Left colon (tissue), 2 donors: ENCODE measurements at regions not wholly inside any gene's neighbourhood (a gene's known extent, or its start where the extent isn't known, plus 50 kb on each side); places are given as distances from the start of the nearest gene placed in this dataset.
"Not testable (repeated sequence)": the region's sequence is repeated elsewhere in the genome, so short reads cannot be mapped to it uniquely, and the experiment has no call there.

Experiments used
- ATAC-seq: fragments of 200-7000 bp; cut with Tn5 transposase; one replicate; pipeline ENCODE4 v1.9.1; 2020; ENCODE audit warnings: mild to moderate bottlenecking, moderate library complexity
- DNase-seq, 2 donors: peaks; one replicate each; pipeline ENCODE4 v3.0.0-alpha.2; 2020
- intact Hi-C, 2 donors: fragments of 100-400 bp; cut with DNase I in 1 of 2; cut with micrococcal nuclease in 1 of 2; formaldehyde crosslinking; loops; one replicate each; pipeline versions ENCODE4 v1.11.2 to v1.14.0; 2022; cut with DNase I, micrococcal nuclease
- donor health status: DM: no; HTN: no; CAD: no.
- donor health status: DM: yes; HTN: yes; CAD: no.

DNA sequence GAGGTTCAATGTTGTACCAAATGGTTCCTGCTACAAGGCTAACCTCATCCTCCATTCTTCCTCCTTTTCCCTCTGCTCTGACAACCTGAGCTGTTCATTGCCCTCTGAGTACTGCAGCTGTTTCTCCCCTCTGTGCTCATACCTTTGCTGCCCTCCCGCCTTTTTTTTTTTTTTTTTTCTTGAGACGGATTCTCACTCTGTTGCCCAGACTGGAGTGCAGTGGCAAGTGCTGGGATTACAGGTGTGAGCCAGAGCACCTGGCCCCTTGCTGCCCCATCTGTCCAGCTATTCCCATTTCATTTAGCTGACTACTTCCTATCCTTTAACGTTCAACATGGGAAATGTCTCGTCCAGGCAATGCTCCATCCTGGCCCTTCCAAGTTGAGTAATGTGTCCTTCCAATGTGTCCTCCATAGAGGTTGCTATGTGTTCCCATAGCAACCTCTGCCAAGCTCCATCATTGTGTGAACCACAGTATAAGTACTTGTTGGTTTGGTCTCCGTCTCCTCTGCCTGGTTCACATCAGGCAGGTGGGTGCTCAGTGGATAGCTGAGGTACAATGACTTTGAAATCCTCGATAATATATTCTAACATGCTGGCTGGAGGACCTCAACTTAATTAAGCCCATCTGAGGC lies 179.9 kb upstream of the ANKRD28 start:
- ATAC-seq (no peak), DNase-seq (no peak)
- intact Hi-C loops: no loop called here

DNA sequence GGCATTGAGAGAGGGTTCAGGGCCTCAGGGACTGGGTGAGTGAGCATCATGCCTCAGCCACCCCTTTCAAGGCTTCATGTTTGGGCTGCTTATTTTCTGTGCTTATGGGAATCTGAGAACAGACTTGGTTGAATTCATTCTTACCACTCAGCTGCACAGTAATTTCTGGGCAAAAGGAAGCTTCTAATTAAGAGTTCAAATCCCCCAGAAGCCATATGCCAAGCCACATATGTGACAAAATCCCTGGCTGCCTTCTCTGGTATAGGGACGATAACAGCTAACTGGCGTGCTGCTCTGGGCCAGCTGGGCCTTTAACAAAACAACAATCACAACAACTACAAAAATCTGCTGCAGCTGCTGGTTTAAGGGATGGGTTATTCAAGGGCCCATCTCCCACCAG lies 181.0 kb upstream of the ANKRD28 start:
- intact Hi-C loops: no loop called here
- DNase-seq (no peak), ATAC-seq (no peak)

DNA sequence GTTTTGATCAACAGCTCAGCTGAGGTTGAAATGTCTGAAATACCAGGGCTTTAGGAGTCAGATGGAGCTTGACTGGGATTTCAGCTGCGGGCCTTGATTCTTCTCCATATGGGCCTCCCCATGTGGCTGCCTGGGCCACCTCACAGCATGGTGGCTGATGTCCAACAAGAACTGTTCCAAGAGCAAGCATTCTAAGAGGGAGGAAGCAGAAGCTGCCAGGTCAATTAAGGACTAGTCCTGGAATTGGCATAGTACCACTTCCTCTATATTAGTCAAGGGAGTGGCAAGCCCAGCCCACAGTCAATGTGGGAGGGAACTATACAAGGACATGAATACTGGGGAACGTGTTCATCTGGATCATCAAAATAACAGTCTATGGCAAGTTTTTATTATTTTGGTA lies 181.7 kb upstream of the ANKRD28 start:
- peak; percentile 65 for ATAC-seq
- intact Hi-C loops: no loop called here
- DNase-seq: no peak

DNA sequence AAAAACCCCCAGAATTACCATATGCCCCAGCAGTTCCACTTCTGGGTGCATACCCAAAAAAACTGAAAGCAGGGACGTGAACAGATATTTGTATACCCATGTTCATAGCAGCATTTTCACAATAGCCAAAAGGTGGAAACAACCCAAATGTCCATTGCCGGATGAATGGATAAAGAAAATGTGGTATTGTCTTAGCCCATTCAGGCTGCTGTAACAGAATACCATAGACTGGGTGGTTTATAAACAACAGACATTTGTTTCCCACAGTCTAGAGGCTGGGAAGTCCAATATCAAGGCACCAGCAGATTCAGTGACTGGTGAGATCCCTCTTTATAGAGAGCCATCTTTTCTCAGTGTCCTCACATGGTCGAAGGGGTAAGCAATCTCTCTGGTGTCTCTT lies 182.1 kb upstream of the ANKRD28 start:
- intact Hi-C loops: no loop called here
- no peak for ATAC-seq
- no peak for DNase-seq

DNA sequence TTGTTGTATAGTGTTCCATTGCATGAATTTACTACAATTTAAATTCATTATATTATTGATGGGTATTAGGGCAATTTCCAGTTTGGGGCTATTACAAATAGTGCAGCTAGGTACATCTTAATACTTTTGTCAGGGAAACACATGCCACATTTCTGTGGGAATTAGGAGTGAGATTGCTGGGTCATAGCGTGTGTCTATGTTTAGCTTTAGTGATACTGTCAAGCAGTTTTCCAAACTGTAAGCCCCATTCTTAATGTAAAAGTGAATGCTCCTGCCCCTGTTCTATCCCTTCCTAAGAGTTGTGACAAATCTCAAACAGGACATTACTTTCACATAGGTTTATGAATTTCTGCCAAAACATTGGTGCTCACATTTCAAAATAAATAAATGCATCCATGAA lies 184.5 kb upstream of the ANKRD28 start:
- DNase-seq (no peak), ATAC-seq (no peak)
- intact Hi-C loops: no loop called here

DNA sequence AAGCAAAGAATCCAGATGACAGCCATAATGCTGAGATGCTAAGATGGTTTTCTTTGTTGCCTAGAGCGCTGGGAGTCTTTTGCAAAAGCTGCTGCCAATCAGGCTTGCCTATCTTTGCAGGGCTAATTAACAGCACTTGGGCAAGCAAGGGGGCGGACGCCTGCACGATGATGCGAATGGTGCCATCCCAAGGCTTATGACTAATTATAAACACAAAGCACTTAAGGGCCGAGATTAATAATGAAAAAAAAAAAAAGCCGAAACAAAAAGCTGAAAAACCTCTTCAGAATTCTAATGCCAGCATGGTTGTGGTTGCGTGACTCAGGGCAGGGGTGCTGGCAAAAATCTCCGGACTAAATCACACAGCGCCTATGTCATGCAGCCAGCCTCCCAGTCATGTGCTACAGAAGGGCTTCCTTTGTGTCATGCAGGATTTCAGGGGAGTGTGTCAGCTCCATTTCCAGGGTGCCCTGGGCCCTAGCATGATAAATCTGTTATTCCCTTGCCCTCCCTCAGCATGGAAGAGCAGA lies 185.0 kb upstream of the ANKRD28 start:
- intact Hi-C loops: no loop called here
- DNase-seq (no peak), ATAC-seq (no peak)

DNA sequence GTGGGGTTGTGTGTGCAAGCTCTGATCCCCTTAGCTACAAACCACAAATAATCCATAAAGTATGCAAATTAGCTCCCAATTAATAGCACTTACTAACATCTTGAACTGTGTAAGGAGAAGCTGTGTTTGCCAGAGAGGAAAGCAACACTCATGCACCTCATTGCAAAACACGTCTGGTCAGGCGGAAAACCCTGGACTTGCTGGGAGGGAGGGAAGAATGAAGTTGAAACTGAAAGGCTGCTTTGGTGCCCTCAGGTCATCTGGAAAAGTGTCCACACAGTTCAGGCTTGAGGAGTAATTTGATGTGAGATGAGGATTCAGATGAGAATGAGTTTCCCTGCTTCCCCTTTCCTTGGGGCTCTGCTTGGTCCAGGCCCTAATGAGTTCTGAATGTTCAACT lies 185.5 kb upstream of the ANKRD28 start:
- no peak for DNase-seq
- ATAC-seq: no peak
- intact Hi-C loops: no loop called here

DNA sequence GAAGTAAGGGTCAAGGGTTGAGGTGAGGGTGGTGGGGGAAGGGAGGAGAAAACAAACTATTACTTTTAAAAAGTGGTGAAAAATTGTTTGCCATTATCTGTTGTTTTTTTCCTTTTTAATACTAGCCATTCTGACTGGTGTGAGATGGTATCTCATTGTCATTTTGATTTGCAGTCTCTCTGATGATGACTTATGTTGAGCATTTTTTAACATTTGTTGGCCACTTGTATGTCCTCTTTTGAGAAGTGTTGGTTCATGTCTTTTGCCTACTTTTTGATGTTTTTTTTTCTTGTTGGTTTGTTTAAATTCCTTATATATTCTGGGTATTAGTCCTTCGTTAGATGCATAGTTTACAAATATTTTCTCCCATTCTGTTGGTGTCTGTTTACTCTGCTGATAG lies 185.9 kb upstream of the ANKRD28 start:
- no peak for ATAC-seq
- intact Hi-C loops: no loop called here

DNA sequence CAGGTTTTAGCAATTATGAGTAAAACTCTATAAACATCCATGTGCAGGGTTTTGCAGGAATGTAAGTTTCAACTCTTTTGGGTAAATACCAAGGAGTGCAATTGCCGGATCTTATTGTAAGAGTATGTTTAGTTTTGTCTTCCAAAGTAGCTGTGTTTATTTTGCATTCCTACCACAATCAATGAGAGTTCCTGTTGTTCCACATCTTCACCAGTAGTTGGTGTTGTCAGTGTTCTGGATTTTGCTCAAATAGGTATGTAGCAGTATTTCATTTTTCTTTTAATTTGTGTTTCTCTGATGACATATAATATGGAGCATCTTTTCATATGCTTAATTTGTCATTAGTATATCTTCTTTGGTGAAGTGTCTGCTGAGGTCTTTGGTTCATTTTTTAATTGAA lies 185.1 kb upstream of the GALNT15 start:
- intact Hi-C loops: no loop called here

More for the DNA sequence above, 185.9 kb upstream of the ANKRD28 start:
- no peak for DNase-seq

DNA sequence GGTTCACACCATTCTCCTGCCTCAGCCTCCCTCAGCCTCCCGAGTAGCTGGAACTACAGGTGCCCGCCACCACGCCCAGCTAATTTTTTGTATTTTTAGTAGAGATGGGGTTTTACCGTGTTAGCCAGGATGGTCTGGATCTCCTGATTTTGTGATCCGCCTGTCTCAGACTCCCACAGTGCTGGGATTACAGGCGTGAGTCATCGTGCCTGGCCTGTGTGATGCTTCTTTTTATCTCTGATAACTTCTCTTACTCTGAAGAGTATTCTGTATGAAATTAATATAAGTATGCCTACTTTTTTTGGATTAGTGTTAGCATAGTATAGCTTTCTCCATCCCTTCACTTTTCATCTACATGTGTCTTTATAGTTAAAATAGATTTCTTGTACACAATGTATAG lies 180.8 kb upstream of the GALNT15 start:
- ATAC-seq, DNase-seq, intact Hi-C loops: not testable (repeated sequence)

More for the DNA sequence above, 185.1 kb upstream of the GALNT15 start:
- DNase-seq: no peak
- no peak for ATAC-seq

DNA sequence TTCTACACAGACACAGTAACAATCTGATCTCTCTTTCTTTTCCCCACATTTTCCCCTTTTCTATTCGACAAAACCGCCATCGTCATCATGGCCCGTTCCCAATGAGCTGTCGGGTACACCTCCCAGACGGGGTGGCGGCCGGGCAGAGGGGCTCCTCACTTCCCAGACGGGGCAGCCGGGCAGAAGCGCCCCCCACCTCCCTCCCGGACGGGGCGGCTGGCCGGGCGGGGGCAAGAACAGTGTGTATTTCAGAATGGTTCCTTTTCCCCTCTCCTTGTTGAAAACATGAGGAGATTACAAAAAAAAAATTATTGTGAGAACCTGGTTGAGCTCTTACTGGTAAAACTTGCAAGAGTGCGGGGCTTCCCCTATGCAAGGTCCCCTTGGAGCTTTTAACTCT lies 178.0 kb upstream of the GALNT15 start:
- intact Hi-C loops, DNase-seq, ATAC-seq: not testable (repeated sequence)

DNA sequence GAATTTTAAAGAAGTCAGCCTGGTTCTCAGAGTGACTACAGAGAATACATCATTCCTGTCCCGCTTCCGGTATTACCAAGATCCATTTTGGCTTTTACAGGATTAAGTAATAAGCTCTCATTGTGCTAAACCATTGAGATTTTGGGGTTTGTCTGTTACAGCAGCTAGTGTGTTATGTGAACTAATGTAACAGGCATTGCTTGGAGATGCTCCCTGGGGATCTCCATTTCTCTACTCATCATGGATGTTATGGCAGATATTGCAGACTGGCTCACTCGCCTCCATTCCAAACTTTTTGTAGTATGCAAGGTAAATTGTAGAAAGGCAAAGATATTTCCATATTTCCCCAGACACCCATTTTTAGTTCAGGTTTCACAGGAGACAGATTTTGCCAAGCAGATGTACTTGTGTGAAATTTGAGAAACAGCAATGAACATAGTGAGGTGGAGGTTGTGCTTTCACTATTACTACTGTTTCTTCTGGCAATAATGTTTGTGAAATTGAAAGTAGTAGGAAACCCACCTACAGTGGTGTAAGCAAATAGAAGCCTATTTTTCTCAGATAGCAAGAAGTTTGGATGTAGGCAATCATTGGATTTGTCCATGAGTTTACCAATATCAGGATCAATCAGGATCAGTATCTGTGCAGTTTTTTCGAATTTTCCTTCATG lies 177.1 kb upstream of the GALNT15 start:
- DNase-seq (no peak), ATAC-seq (no peak)
- intact Hi-C loops: no loop called here

DNA sequence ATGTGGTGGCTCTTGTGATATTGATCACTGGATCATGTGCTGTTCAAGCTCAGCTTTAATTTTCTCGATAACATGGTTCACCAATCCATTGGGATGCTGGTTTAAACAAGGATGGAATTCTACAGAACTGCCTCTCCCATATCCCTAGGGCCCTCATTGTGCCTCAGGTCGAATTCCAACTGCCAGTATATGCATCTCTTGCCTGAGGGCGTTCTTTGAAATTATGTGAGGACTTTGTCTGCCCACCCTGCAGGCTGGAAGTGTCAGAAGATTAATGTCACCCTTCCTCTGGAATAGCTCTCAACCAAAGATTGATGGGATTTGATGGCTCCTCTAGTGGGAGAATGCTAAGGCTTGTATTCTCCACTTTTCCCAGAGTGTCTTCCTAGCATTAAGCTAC lies 175.6 kb upstream of the GALNT15 start:
- ATAC-seq (no peak), DNase-seq (no peak)
- intact Hi-C loops: no loop called here

DNA sequence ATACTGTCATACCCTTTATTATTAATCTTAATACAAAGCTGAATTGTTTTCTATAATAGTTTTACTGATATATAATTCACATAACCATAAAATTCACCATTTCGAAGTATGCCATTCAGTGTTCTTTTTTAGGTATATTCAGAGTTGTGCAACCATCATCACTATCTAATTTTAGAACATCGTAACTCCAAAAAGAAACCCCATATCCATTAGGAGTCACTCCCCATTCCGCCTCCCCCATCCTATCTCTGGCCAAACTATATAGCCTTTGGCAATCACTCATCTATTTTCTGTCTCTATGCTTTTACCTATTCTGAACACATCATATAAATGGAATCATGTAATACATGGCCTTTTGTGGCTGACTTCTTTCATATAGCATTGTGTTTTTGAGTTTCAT lies 169.7 kb upstream of the GALNT15 start:
- ATAC-seq (no peak), DNase-seq (no peak)
- intact Hi-C loops: no loop called here

DNA sequence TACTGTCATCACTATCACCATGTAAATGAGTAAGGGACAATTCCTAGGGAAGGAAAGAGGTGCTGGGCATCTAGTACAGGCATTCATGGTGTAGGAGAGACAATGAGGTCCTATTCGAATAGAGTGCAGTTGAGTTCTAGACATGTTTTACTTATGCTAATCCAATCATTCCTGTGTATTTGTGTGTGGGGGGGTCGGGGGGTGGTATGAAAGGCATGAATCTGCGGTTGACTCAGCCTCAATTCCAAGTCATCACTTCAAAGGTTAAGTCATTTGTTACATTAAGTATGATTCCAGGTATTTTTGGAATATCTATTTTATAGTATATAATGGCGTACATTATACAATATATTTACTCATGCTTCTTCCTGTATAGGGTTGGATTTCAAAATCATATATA lies 163.1 kb upstream of the GALNT15 start:
- ATAC-seq (no peak), DNase-seq (no peak)
- intact Hi-C loops: no loop called here

DNA sequence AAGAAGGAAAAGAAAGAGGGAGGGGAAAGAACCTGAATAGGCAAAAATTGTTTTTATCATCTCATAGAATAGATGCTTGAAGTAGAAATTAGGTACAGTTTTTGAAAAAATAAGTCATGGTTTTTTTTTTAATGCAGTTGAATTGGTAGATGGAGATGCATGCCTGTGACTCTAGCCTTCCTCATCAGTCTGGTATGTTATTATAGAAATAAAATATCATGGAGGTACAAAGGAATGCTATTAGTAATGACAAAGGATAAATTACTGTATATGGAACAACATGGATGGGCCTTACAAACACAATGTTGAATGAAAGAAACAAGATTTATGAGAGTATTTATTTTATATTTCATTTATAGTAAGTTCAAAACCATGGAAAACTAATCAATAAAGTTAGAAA lies 162.4 kb upstream of the GALNT15 start:
- intact Hi-C loops: no loop called here
- ATAC-seq: no peak

DNA sequence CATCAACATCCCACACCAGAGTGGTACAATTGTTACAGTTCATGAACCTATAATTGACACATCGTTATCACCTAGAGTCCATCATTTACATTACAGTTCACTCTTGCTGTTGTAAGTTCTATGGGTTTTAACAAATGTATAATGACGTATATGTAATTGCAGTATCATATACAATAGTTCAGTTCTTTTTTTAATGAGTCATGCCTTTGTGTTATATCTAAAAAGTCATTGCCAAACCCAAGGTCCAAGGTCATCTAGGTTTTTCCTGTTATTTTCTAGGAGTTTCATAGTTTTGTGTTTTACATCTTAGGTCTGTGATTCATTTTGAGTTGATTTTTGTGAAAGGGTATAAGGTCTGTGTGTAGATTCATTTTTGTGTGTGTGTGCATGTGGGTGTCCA lies 160.9 kb upstream of the GALNT15 start:
- peak; percentile 48 for ATAC-seq

More for the DNA sequence above, 162.4 kb upstream of the GALNT15 start:
- DNase-seq: no peak

DNA sequence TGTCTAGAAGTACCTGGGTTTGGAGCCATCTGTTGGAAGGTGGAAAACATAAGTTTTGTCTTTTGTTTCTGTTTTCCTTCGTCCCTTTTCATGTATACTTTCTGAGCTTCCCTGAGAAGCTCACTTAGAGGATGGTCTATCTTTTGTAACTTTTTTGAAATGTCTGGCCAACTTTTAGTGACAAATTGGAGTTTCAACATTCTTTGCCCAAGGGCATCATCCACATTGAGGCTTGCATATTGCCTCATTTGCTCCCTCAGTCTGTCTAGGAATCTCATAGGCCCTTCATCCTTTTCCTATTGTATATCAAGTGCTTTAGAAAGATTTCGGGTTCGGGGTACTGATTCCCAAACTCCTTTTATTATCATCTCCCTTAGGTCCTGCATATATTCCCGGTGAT lies 152.7 kb upstream of the GALNT15 start:
- DNase-seq, ATAC-seq, intact Hi-C loops: not testable (repeated sequence)

More for the DNA sequence above, 160.9 kb upstream of the GALNT15 start:
- no peak for DNase-seq
- intact Hi-C loops: no loop called here

DNA sequence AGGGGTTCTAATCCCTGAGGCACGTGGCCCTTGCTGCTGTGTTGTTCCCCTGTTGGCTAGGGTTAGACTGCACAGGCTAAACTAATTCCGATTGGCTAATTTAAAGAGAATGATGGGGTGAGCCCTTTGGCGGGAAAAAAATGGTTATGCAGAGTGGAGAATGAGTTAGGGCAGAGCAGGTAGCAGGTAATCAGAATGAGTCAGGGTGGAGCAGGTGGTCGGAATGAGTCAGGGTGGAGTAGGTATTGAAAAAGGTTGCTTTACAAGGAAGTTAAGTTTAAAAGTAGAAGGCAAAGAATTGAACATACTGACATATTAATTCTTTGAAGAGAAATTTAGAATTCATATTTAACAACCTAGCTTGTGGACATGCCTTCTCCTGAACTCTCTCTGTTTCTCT lies 150.6 kb upstream of the GALNT15 start:
- ATAC-seq, DNase-seq, intact Hi-C loops: not testable (repeated sequence)

DNA sequence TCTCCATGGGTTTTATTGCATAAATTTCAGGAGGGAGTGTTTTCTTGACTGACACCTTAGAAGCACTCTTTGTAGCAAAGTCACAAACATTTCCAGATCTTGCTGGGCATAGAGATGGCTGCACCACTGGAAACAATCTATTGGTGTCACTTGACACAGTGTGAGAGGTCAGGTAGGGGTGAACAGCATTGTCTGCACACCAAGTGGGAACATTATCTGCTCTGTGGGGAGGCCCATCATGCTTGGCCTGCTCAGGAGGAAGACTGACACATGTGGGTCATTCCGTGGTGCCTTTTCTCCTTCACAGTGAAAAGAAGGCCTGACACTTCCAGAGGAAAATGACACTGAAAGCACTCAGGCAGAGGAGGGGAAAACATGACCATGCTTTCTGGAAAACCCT lies 149.9 kb upstream of the GALNT15 start:
- intact Hi-C loops: no loop called here
- DNase-seq (no peak), ATAC-seq (no peak)

DNA sequence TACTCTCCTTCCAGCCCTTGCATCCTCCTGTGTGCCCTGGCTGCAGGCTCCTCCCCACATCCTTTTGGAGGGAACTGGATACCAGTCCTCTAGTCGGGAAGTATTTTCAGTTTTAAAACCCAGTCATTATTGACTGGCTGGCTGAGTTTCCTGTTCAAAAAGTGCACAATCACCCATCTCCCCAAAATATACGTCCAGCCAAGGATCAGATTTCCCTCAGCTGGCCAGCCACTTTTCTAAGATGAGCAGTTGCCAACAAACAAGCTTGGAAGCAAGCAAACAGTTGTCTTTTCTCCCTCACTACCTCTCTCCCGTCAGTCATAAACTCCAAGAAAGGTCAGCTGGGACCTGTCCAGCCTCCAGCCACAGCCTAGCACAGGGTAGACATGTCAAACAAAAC lies 147.7 kb upstream of the GALNT15 start:
- ATAC-seq: no peak
- DNase-seq: no peak
- intact Hi-C loops: no loop called here
